ENCODE measurements at regions not wholly inside any gene's neighbourhood (a gene's known extent, or its start where the extent isn't known, plus 50 kb on each side); places are given as distances from the start of the nearest gene placed in this dataset.

DNA sequence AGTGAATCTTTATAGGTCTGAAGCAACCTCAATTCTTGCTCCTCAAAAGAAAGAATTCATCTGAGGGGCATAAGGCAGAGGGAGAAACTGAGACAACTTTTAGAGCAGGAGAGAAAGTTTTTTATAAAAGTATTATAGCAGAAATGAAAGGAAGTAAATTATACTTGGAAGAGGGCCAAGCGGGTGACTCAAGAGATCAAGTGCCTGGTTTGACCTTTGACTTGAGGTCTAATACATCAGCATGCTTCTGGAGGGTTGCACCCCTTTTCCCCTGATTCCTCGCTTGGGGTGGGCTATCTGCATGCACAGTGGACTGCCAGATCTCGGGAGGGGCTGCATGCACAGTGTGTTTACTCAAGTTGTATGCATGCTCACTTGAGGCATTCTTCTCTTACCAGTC, 268.5 kb upstream of the LRATD1 start:
- Histone ChIP-seq H3K27ac (ENCODE audit: low read length) (no peak overlapping the region), H3K4me3 (ENCODE audit: low read depth in 2 of 2, low read length in 2 of 2) (no peak overlapping the region), H3K4me1 (ENCODE audit: control insufficient read depth, insufficient read depth, low read length) (no peaks in the 10 kb centered on the region), H3K27me3 (ENCODE audit: control insufficient read depth, insufficient read depth, low read length) (no peaks in the 10 kb centered on the region), H3K9me3 (ENCODE audit: control insufficient read depth, insufficient read depth, low read depth, low read length) (no peaks in the 10 kb centered on the region), H3K36me3 (ENCODE audit: control insufficient read depth, insufficient read depth, low read length) (no peaks in the 10 kb centered on the region)
- ATAC-seq (no peak), DNase-seq (ENCODE audit: low read depth, low spot score) (no peak)
- TF ChIP-seq POLR2AphosphoS5 (IDR thresholded peaks at IDR 0.05; ENCODE audit: low read depth, low read length) (no peak), SIN3A (IDR thresholded peaks at IDR 0.05; ENCODE audit: borderline replicate concordance, insufficient read depth, low read depth, low read length) (no peak), TCF7L2 (IDR thresholded peaks at IDR 0.05; ENCODE audit: low read depth, low read length) (no peak)
- TF ChIP-seq, protein P1, sequence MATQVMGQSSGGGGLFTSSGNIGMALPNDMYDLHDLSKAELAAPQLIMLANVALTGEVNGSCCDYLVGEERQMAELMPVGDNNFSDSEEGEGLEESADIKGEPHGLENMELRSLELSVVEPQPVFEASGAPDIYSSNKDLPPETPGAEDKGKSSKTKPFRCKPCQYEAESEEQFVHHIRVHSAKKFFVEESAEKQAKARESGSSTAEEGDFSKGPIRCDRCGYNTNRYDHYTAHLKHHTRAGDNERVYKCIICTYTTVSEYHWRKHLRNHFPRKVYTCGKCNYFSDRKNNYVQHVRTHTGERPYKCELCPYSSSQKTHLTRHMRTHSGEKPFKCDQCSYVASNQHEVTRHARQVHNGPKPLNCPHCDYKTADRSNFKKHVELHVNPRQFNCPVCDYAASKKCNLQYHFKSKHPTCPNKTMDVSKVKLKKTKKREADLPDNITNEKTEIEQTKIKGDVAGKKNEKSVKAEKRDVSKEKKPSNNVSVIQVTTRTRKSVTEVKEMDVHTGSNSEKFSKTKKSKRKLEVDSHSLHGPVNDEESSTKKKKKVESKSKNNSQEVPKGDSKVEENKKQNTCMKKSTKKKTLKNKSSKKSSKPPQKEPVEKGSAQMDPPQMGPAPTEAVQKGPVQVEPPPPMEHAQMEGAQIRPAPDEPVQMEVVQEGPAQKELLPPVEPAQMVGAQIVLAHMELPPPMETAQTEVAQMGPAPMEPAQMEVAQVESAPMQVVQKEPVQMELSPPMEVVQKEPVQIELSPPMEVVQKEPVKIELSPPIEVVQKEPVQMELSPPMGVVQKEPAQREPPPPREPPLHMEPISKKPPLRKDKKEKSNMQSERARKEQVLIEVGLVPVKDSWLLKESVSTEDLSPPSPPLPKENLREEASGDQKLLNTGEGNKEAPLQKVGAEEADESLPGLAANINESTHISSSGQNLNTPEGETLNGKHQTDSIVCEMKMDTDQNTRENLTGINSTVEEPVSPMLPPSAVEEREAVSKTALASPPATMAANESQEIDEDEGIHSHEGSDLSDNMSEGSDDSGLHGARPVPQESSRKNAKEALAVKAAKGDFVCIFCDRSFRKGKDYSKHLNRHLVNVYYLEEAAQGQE (IDR thresholded peaks at IDR 0.05; ENCODE audit: insufficient read depth in 1 of 2, low read depth in 2 of 2, low read length in 1 of 2) = no peak
- TF ChIP-seq, protein P2, sequence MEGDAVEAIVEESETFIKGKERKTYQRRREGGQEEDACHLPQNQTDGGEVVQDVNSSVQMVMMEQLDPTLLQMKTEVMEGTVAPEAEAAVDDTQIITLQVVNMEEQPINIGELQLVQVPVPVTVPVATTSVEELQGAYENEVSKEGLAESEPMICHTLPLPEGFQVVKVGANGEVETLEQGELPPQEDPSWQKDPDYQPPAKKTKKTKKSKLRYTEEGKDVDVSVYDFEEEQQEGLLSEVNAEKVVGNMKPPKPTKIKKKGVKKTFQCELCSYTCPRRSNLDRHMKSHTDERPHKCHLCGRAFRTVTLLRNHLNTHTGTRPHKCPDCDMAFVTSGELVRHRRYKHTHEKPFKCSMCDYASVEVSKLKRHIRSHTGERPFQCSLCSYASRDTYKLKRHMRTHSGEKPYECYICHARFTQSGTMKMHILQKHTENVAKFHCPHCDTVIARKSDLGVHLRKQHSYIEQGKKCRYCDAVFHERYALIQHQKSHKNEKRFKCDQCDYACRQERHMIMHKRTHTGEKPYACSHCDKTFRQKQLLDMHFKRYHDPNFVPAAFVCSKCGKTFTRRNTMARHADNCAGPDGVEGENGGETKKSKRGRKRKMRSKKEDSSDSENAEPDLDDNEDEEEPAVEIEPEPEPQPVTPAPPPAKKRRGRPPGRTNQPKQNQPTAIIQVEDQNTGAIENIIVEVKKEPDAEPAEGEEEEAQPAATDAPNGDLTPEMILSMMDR (IDR thresholded peaks at IDR 0.05) = no peak
- no TSS peak for BruUV-seq (replicated peaks)
- intact Hi-C loops (cut with micrococcal nuclease; ENCODE audit: unreplicated experiment) (no loop called here), in situ Hi-C loops (cut with HindIII; ENCODE audit: low pct_unique_long_range_greater_than_20kb, low sequenced_read_pairs) (no loop called here)
- ChIA-PET POLR2A (no interaction called here), CTCF (no interaction called here)

DNA sequence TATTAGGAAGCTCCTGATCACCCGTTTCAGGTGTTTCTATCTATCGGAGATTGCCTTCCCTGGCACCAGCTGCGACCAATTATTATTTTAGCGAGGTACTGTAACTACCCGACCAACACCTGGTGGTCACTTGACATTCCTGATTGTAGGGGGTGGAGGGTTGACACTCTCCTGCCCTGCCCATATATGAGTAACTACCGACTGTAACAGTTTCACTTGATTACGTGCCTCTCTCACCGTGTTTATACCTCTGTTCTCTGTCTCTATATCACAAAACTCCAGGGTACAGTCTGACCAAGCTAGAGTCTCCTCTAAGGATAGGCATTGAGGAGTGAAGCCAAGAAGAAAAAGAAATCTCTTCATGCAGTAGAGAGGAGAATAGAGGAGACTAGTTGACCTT, 268.0 kb upstream of the LRATD1 start:
- TF ChIP-seq TCF7L2 (IDR thresholded peaks at IDR 0.05; ENCODE audit: low read depth, low read length) = no peak
- TF ChIP-seq, protein P1 (IDR thresholded peaks at IDR 0.05; ENCODE audit: insufficient read depth in 1 of 2, low read depth in 2 of 2, low read length in 1 of 2) = no peak
- TF ChIP-seq, protein P2 (IDR thresholded peaks at IDR 0.05) = no peak
- TF ChIP-seq POLR2AphosphoS5 (IDR thresholded peaks at IDR 0.05; ENCODE audit: low read depth, low read length) = no peak
- TF ChIP-seq SIN3A (IDR thresholded peaks at IDR 0.05; ENCODE audit: borderline replicate concordance, insufficient read depth, low read depth, low read length) = no peak
- no TSS peak for BruUV-seq (replicated peaks)
- H3K4me1 ChIP-seq (ENCODE audit: control insufficient read depth, insufficient read depth, low read length) = no peaks in the 10 kb centered on the region
- intact Hi-C loops (cut with micrococcal nuclease; ENCODE audit: unreplicated experiment) = no loop called here
- no peaks in the 10 kb centered on the region for H3K27me3 ChIP-seq (ENCODE audit: control insufficient read depth, insufficient read depth, low read length)
- H3K4me3 ChIP-seq (ENCODE audit: low read depth in 2 of 2, low read length in 2 of 2) = no peak overlapping the region
- ChIA-PET CTCF (no interaction called here), POLR2A (no interaction called here)
- H3K36me3 ChIP-seq (ENCODE audit: control insufficient read depth, insufficient read depth, low read length) = no peaks in the 10 kb centered on the region
- ATAC-seq (no peak), DNase-seq (ENCODE audit: low read depth, low spot score) (no peak)
- in situ Hi-C loops (cut with HindIII; ENCODE audit: low pct_unique_long_range_greater_than_20kb, low sequenced_read_pairs) = no loop called here
- no peaks in the 10 kb centered on the region for H3K9me3 ChIP-seq (ENCODE audit: control insufficient read depth, insufficient read depth, low read depth, low read length)
- H3K27ac ChIP-seq (ENCODE audit: low read length) = no peak overlapping the region

Measured in Panc1 (cell line).